Mesenchymal stem cell (in vitro differentiated cells and primary cell): ENCODE measurements at regions not wholly inside any gene's neighbourhood (a gene's known extent, or its start where the extent isn't known, plus 50 kb on each side); places are given as distances from the start of the nearest gene placed in this dataset.

ENCODE experiments used
- DNase-seq: peaks from one replicate; pipeline ENCODE4 v3.0.0-alpha.2; 2013
- H2AFZ ChIP-seq: one replicate; pipeline ENCODE4 v1.6.1; 2013; ENCODE audit warnings: low read depth, mild to moderate bottlenecking, control low read depth, inconsistent platforms, low read length, moderate library complexity
- H2AK5ac ChIP-seq: 2 replicates; pipeline ENCODE4 v1.6.1; 2013; ENCODE audit warnings: low read length, moderate library complexity, mild to moderate bottlenecking, inconsistent platforms; ENCODE audit not compliant: severe bottlenecking
- H2BK120ac ChIP-seq: one replicate; pipeline ENCODE4 v1.6.1; 2013; ENCODE audit warnings: low read depth, mild to moderate bottlenecking, inconsistent platforms, low read length, moderate library complexity
- H2BK12ac ChIP-seq, 2 experiments: one replicate each; pipeline ENCODE4 v1.6.1; 2013; ENCODE audit warnings: inconsistent platforms in 2 of 2, low read length in 2 of 2, mild to moderate bottlenecking in 2 of 2, moderate library complexity in 2 of 2, control low read depth in 1 of 2
- H2BK15ac ChIP-seq: one replicate; pipeline ENCODE4 v1.6.1; 2013; ENCODE audit warnings: mild to moderate bottlenecking, low read depth, inconsistent platforms; ENCODE audit not compliant: poor library complexity, severe bottlenecking
- H2BK5ac ChIP-seq: 2 replicates; pipeline ENCODE4 v1.6.1; 2013; ENCODE audit warnings: low read depth, mild to moderate bottlenecking, low read length, control low read depth, inconsistent platforms; ENCODE audit not compliant: poor library complexity, severe bottlenecking
- H3K14ac ChIP-seq, 2 experiments: one replicate each; pipeline ENCODE4 v1.6.1; 2013; ENCODE audit warnings: inconsistent platforms in 2 of 2, low read length in 2 of 2, control low read depth in 1 of 2, mild to moderate bottlenecking in 1 of 2, moderate library complexity in 1 of 2
- H3K18ac ChIP-seq, 2 experiments: one replicate each; pipeline ENCODE4 v1.6.1; 2013; ENCODE audit warnings: inconsistent platforms in 2 of 2, low read length in 2 of 2, control low read depth in 1 of 2, low read depth in 1 of 2, mild to moderate bottlenecking in 1 of 2
- H3K23ac ChIP-seq, 2 experiments: one replicate each; pipeline ENCODE4 v1.6.1; 2013; ENCODE audit warnings: inconsistent platforms in 2 of 2, low read length in 2 of 2, mild to moderate bottlenecking in 2 of 2, moderate library complexity in 2 of 2, control low read depth in 1 of 2
- H3K27ac ChIP-seq: 2 replicates; pipeline ENCODE4 v1.5.1; 2013; ENCODE audit warnings: mild to moderate bottlenecking, moderate library complexity, low read length, control low read depth, inconsistent platforms; ENCODE audit not compliant: poor library complexity, severe bottlenecking
- H3K27me3 ChIP-seq, 2 experiments: 2 replicates each; pipeline versions ENCODE4 v1.6.1 to v1.7.0; 2013; ENCODE audit warnings: low read length in 2 of 2, mild to moderate bottlenecking in 2 of 2, moderate library complexity in 2 of 2, control low read depth in 1 of 2, inconsistent platforms in 1 of 2; ENCODE audit not compliant: control insufficient read depth in 1 of 2, insufficient read depth in 1 of 2
- H3K36me3 ChIP-seq, 2 experiments: 2 replicates each; pipeline versions ENCODE4 v1.6.1 to v1.7.0; 2013; ENCODE audit warnings: low read length in 2 of 2, control low read depth in 1 of 2, inconsistent platforms in 1 of 2, low read depth in 1 of 2, mild to moderate bottlenecking in 1 of 2; ENCODE audit not compliant: insufficient read depth in 2 of 2, control insufficient read depth in 1 of 2
- H3K4ac ChIP-seq, 2 experiments: one replicate each; pipeline ENCODE4 v1.6.1; 2013; ENCODE audit warnings: inconsistent platforms in 2 of 2, low read length in 2 of 2, mild to moderate bottlenecking in 2 of 2, moderate library complexity in 2 of 2, control low read depth in 1 of 2, low read depth in 1 of 2
- H3K4me1 ChIP-seq: 2 replicates; pipeline ENCODE4 v1.6.1; 2013; ENCODE audit warnings: low read depth, low read length, control low read depth; ENCODE audit not compliant: control insufficient read depth, insufficient read depth
- H3K4me2 ChIP-seq: 2 replicates; pipeline ENCODE4 v1.6.1; 2013; ENCODE audit warnings: low read length, mild to moderate bottlenecking, inconsistent platforms; ENCODE audit not compliant: poor library complexity, severe bottlenecking
- H3K4me3 ChIP-seq, 2 experiments: 2 replicates each; pipeline versions ENCODE4 v1.5.1 to v1.7.0; 2013; ENCODE audit warnings: low read length in 2 of 2, mild to moderate bottlenecking in 2 of 2, control low read depth in 1 of 2, low read depth in 1 of 2; ENCODE audit not compliant: insufficient read depth in 1 of 2
- H3K79me1 ChIP-seq: replicated peaks from 2 replicates; pipeline ENCODE4 v1.6.1; 2013; ENCODE audit warnings: mild to moderate bottlenecking, control low read depth, low read length, inconsistent platforms; ENCODE audit not compliant: poor library complexity, severe bottlenecking
- H3K9ac ChIP-seq: 2 replicates; pipeline ENCODE4 v1.7.0; 2013; ENCODE audit warnings: mild to moderate bottlenecking, low read length, moderate library complexity
- H3K9me3 ChIP-seq: 2 replicates; pipeline ENCODE4 v1.7.0; 2013; ENCODE audit warnings: mild to moderate bottlenecking, low read length; ENCODE audit not compliant: control insufficient read depth
- H4K8ac ChIP-seq: one replicate; pipeline ENCODE4 v1.6.1; 2013; ENCODE audit warnings: inconsistent platforms, mild to moderate bottlenecking, low read length, moderate library complexity
- H4K91ac ChIP-seq: one replicate; pipeline ENCODE4 v1.6.1; 2013; ENCODE audit warnings: mild to moderate bottlenecking, low read length, inconsistent platforms
- WGBS: methylation state at CpG from one replicate; pipeline ENCODE4 v1.1.7; 2013; ENCODE audit warnings: mixed read lengths; 5-methylcytosine and 5-hydroxymethylcytosine counted together

GRCh38 chr2:14479486-14479885 lies 153.0 kb upstream of the LRATD1 start:
- H3K4ac ChIP-seq: no peak overlapping the region
- H2BK5ac ChIP-seq: no peak overlapping the region
- 49% methylated on average over 2 of the region's 2 CpGs for WGBS
- no peak for DNase-seq
- H3K4me3 ChIP-seq: no peak overlapping the region
- no peak overlapping the region for H3K4me2 ChIP-seq
- H3K23ac ChIP-seq: no peak overlapping the region
- no peaks in the 10 kb centered on the region for H3K79me1 ChIP-seq
- H2BK15ac ChIP-seq: no peak overlapping the region
- no peak overlapping the region for H3K18ac ChIP-seq
- H3K9ac ChIP-seq: no peak overlapping the region
- no peak overlapping the region for H4K8ac ChIP-seq
- no peaks in the 10 kb centered on the region for H3K27me3 ChIP-seq
- no peak overlapping the region for H2AK5ac ChIP-seq
- H3K27ac ChIP-seq: no peak overlapping the region
- no peak overlapping the region for H2BK120ac ChIP-seq
- no peaks in the 10 kb centered on the region for H3K4me1 ChIP-seq
- H4K91ac ChIP-seq: no peak overlapping the region
- no peak overlapping the region for H2BK12ac ChIP-seq
- H2AFZ ChIP-seq: no peak overlapping the region
- no peaks in the 10 kb centered on the region for H3K9me3 ChIP-seq
- no peak overlapping the region for H3K14ac ChIP-seq
- no peaks in the 10 kb centered on the region for H3K36me3 ChIP-seq

GRCh38 chr2:14480120-14480519 lies 152.4 kb upstream of the LRATD1 start:
- WGBS: no CpG with 5 or more reads among the region's 2 CpGs
- Histone ChIP-seq H2AK5ac (no peak overlapping the region), H2BK12ac (no peak overlapping the region), H3K27me3 (no peaks in the 10 kb centered on the region), H2BK5ac (no peak overlapping the region), H3K9ac (no peak overlapping the region), H2BK15ac (no peak overlapping the region), H3K27ac (no peak overlapping the region), H3K9me3 (no peaks in the 10 kb centered on the region), H3K4me2 (no peak overlapping the region), H3K79me1 (no peaks in the 10 kb centered on the region), H3K36me3 (no peaks in the 10 kb centered on the region), H3K4me1 (no peaks in the 10 kb centered on the region), H2AFZ (no peak overlapping the region), H3K18ac (no peak overlapping the region), H3K23ac (no peak overlapping the region), H4K91ac (no peak overlapping the region), H3K14ac (no peak overlapping the region), H4K8ac (no peak overlapping the region), H3K4me3 (no peak overlapping the region), H3K4ac (no peak overlapping the region), H2BK120ac (no peak overlapping the region)
- no peak for DNase-seq

GRCh38 chr2:14480906-14481305 lies 151.6 kb upstream of the LRATD1 start:
- H2BK120ac ChIP-seq: no peak overlapping the region
- H4K8ac ChIP-seq: no peak overlapping the region
- no peak overlapping the region for H2BK12ac ChIP-seq
- H2BK5ac ChIP-seq: no peak overlapping the region
- no peak overlapping the region for H3K18ac ChIP-seq
- H3K27ac ChIP-seq: no peak overlapping the region
- H3K4me3 ChIP-seq: no peak overlapping the region
- H2AK5ac ChIP-seq: no peak overlapping the region
- no peak overlapping the region for H3K4me2 ChIP-seq
- no peaks in the 10 kb centered on the region for H3K79me1 ChIP-seq
- H2BK15ac ChIP-seq: no peak overlapping the region
- 82% methylated on average over 1 of the region's 1 CpG for WGBS
- no peak overlapping the region for H3K9ac ChIP-seq
- H3K23ac ChIP-seq: no peak overlapping the region
- H3K14ac ChIP-seq: no peak overlapping the region
- no peaks in the 10 kb centered on the region for H3K36me3 ChIP-seq
- no peak overlapping the region for H3K4ac ChIP-seq
- no peak overlapping the region for H2AFZ ChIP-seq
- no peaks in the 10 kb centered on the region for H3K4me1 ChIP-seq
- H3K27me3 ChIP-seq: no peaks in the 10 kb centered on the region
- no peak overlapping the region for H4K91ac ChIP-seq
- H3K9me3 ChIP-seq: no peaks in the 10 kb centered on the region
- no peak for DNase-seq

GRCh38 chr2:14492920-14493503 lies 139.5 kb upstream of the LRATD1 start:
- H3K27ac ChIP-seq: no peak overlapping the region
- H3K79me1 ChIP-seq: no peaks in the 10 kb centered on the region
- H3K4me3 ChIP-seq: peak overlapping the region in 1 of 2 experiments; percentile 5
- H3K9ac ChIP-seq: no peak overlapping the region
- no peak overlapping the region for H2BK15ac ChIP-seq
- no peak overlapping the region for H4K91ac ChIP-seq
- no peak overlapping the region for H2AK5ac ChIP-seq
- no peak overlapping the region for H2AFZ ChIP-seq
- H3K14ac ChIP-seq: no peak overlapping the region
- no peak overlapping the region for H2BK12ac ChIP-seq
- no peaks in the 10 kb centered on the region for H3K4me1 ChIP-seq
- no peaks in the 10 kb centered on the region for H3K9me3 ChIP-seq
- no peak overlapping the region for H3K4me2 ChIP-seq
- no peak overlapping the region for H3K4ac ChIP-seq
- no peak overlapping the region for H4K8ac ChIP-seq
- no peak overlapping the region for H2BK120ac ChIP-seq
- no peak overlapping the region for H3K23ac ChIP-seq
- peak; percentile 78 for DNase-seq
- H3K36me3 ChIP-seq: no peaks in the 10 kb centered on the region
- 35% methylated on average over 3 of the region's 3 CpGs for WGBS
- H3K18ac ChIP-seq: no peak overlapping the region
- no peak overlapping the region for H2BK5ac ChIP-seq
- H3K27me3 ChIP-seq: no peaks in the 10 kb centered on the region
